ENCODE measurements at regions not wholly inside any gene's neighbourhood (a gene's known extent, or its start where the extent isn't known, plus 50 kb on each side); places are given as distances from the start of the nearest gene placed in this dataset.

DNA sequence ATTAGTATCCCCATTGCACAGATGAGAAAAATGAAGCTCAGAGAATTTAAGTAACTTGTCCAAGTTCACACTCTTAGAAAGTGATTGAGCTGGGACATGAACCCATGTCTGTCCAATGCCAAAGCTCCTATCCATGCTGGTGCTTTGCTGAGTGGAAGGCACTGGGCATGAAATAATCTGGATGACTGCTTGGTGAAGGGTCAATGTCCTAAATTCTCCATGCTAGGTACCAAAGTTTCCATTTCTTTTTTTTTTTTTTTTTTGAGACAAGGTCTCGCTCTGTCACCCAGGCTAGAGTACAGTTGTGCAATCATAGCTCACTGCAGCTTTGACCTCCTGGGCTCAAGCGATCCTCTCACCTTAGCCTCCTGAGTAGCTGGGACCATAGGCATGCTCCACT, 153.6 kb upstream of the ERCC4 start:
- TF ChIP-seq, protein P1, sequence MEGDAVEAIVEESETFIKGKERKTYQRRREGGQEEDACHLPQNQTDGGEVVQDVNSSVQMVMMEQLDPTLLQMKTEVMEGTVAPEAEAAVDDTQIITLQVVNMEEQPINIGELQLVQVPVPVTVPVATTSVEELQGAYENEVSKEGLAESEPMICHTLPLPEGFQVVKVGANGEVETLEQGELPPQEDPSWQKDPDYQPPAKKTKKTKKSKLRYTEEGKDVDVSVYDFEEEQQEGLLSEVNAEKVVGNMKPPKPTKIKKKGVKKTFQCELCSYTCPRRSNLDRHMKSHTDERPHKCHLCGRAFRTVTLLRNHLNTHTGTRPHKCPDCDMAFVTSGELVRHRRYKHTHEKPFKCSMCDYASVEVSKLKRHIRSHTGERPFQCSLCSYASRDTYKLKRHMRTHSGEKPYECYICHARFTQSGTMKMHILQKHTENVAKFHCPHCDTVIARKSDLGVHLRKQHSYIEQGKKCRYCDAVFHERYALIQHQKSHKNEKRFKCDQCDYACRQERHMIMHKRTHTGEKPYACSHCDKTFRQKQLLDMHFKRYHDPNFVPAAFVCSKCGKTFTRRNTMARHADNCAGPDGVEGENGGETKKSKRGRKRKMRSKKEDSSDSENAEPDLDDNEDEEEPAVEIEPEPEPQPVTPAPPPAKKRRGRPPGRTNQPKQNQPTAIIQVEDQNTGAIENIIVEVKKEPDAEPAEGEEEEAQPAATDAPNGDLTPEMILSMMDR (IDR thresholded peaks at IDR 0.05; ENCODE audit: insufficient read depth, low read depth, low read length), result no peak
- POLR2A ChIA-PET, result no interaction called here

GRCh38 chr16:13767215-13767614, 152.7 kb upstream of the ERCC4 start:
- Histone ChIP-seq H3K4me3 (ENCODE audit: low read depth, low read length) (no peak overlapping the region), H3K27me3 (ENCODE audit: control insufficient read depth, insufficient read depth, low read length) (no peaks in the 10 kb centered on the region), H3K36me3 (ENCODE audit: control insufficient read depth, insufficient read depth, low read length) (no peaks in the 10 kb centered on the region)
- DNase-seq (ENCODE audit: low read depth), result no peak
- CTCF ChIA-PET, result no interaction called here
- POLR2A ChIA-PET, result no interaction called here
- TF ChIP-seq, protein P1 (IDR thresholded peaks at IDR 0.05; ENCODE audit: insufficient read depth, low read depth, low read length), result no peak

More for the DNA sequence above, 153.6 kb upstream of the ERCC4 start:
- Histone ChIP-seq H3K4me3 (ENCODE audit: low read depth, low read length) (no peak overlapping the region), H3K36me3 (ENCODE audit: control insufficient read depth, insufficient read depth, low read length) (no peaks in the 10 kb centered on the region), H3K27me3 (ENCODE audit: control insufficient read depth, insufficient read depth, low read length) (no peaks in the 10 kb centered on the region)
- DNase-seq (ENCODE audit: low read depth), result no peak
- CTCF ChIA-PET, result no interaction called here

DNA sequence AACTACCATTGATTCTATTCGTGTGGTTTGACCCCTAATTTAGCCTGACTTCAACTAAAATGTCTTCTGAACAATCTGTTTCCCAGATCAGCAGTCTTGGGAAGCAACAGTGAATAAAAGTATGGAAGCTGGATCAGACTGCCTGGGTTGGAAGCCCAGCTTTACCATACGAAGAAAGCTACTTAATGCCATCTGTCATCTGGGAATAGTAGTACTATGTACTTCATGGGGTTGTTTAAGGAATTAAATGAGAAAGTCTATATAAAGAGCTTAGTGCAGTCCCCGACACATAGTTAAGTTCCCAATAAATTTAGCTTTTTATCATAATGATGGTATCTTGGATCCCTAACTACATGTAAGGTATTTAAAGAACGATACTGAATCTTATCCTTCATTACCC, 151.5 kb upstream of the ERCC4 start:
- POLR2A ChIA-PET, result no interaction called here
- Histone ChIP-seq H3K4me3 (ENCODE audit: low read depth, low read length) (no peak overlapping the region), H3K36me3 (ENCODE audit: control insufficient read depth, insufficient read depth, low read length) (no peaks in the 10 kb centered on the region), H3K27me3 (ENCODE audit: control insufficient read depth, insufficient read depth, low read length) (no peaks in the 10 kb centered on the region)
- no peak for DNase-seq (ENCODE audit: low read depth)
- TF ChIP-seq, protein P1 (IDR thresholded peaks at IDR 0.05; ENCODE audit: insufficient read depth, low read depth, low read length), result no peak
- CTCF ChIA-PET, result interaction anchor here (0.8 kb wide), 1 partner anchor 42 kb away, joined by 3 read pairs; no protein-coding TSS in a partner anchor

DNA sequence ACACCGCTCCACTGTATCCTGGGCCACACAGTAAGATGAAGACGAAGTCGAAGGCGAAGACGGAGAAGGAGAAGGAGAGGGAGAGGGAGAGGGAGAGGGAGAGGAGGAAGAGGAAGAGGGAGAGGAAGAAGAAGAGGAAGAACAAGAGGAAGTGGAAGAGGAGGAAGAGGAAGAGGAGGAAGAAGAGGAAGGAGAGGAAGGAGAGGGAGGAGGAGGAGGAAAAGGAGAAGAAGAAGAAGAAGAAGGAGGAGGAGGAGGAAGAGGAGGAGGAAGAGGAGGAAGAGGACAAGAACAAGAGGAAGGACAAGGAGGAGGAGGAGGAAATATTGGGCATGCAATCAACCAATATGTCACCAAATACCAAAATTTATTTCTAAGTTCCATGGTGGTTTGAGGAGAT, 149.5 kb upstream of the ERCC4 start:
- Histone ChIP-seq H3K4me3 (ENCODE audit: low read depth, low read length) (no peak overlapping the region), H3K36me3 (ENCODE audit: control insufficient read depth, insufficient read depth, low read length) (no peaks in the 10 kb centered on the region), H3K27me3 (ENCODE audit: control insufficient read depth, insufficient read depth, low read length) (no peaks in the 10 kb centered on the region)
- POLR2A ChIA-PET, result no interaction called here
- TF ChIP-seq, protein P1 (IDR thresholded peaks at IDR 0.05; ENCODE audit: insufficient read depth, low read depth, low read length), result no peak
- DNase-seq (ENCODE audit: low read depth), result no peak
- CTCF ChIA-PET, result no interaction called here

GRCh38 chr16:13772782-13773181, 147.2 kb upstream of the ERCC4 start:
- TF ChIP-seq, protein P1 (IDR thresholded peaks at IDR 0.05; ENCODE audit: insufficient read depth, low read depth, low read length), result no peak
- CTCF ChIA-PET, result interaction anchor here (0.7 kb wide), 1 partner anchor 111 kb away, joined by 3 read pairs; no protein-coding TSS in a partner anchor
- H3K27me3 ChIP-seq (ENCODE audit: control insufficient read depth, insufficient read depth, low read length), result no peaks in the 10 kb centered on the region
- no peaks in the 10 kb centered on the region for H3K36me3 ChIP-seq (ENCODE audit: control insufficient read depth, insufficient read depth, low read length)
- no peak for DNase-seq (ENCODE audit: low read depth)
- POLR2A ChIA-PET, result no interaction called here
- no peak overlapping the region for H3K4me3 ChIP-seq (ENCODE audit: low read depth, low read length)
